ENCODE measurements at regions not wholly inside any gene's neighbourhood (a gene's known extent, or its start where the extent isn't known, plus 50 kb on each side); places are given as distances from the start of the nearest gene placed in this dataset.

DNA sequence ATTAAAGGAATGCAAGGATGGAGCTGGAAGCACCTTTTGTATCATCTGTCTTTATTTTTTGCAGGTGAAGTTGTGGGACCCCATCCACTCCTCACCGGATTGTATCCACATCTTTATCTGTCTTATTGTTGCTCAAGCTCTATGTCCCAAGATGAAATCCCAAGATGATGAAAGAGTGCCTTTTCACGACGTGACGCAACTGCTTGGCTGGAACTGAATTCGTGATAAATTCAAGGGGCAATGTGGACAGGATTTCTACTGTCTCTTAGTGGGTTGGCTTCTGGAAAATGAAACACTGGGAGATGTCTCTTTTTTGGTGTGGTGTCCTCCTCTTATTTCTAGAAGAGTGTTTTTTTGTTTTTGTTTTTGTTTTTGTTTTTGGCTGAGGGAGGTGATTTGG, 650.1 kb upstream of the TSPY4 start:
- Histone ChIP-seq H3K36me3 (no peaks in the 10 kb centered on the region), H3K27me3 (no peaks in the 10 kb centered on the region), H3K27ac (no peak overlapping the region), H3K4me3 (no peak overlapping the region), H3K4me1 (no peaks in the 10 kb centered on the region), H3K9me3 (no peaks in the 10 kb centered on the region)
- TF ChIP-seq CTCF (IDR thresholded peaks at IDR 0.05) (no peak), POLR2A (IDR thresholded peaks at IDR 0.05) (no peak), EP300 (IDR thresholded peaks at IDR 0.05) (peak in 1 of 2 donors; percentile 50)
- DNase-seq (ENCODE audit: low spot score in 2 of 2), result peak in 1 of 2 donors; percentile 18
- WGBS, 2 donors, result 76% methylated on average over 5 of the region's 5 CpGs; no CpG with 5 or more reads in 1 of the 2 donors

DNA sequence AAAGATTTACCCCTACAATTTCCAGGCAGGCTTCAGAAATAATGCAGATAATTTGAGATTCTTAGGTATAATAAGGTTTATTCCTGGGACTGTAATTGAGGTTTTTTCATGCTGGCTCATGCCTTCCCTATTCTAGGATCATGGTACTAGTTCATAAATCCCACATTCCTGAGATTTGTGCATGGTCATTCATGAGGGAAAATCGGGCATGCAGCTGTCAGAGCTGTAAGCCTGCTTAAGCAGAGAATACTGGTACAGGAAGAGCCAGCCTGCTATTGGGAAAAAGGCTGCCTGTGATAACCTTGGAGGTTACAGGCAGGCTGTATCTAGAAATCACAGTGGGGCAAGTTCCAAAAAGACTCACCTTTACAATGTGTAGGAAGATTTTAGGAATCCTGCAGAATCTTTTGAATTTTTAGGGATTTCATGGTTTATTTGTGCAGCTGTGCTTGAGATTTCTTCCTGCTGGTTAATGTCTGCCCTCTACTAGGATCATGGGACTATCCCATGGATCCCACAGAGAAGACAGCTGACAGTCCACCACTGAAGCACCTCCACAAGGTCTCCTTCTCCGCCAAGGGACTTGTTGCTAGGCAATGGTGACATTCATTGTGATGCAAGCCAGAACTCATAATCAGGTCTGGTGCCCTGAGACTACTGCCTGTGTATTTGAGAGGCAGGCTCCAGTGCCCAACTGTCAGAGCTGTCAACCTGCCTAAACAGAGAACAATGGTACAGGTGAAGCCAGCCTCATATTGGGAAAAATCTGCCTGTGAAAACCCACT, 646.2 kb upstream of the TSPY4 start:
- no peaks in the 10 kb centered on the region for H3K36me3 ChIP-seq
- no peaks in the 10 kb centered on the region for H3K9me3 ChIP-seq
- H3K27me3 ChIP-seq, result no peaks in the 10 kb centered on the region
- WGBS, 2 donors, result 57% methylated on average over 2 of the region's 2 CpGs; no CpG with 5 or more reads in 1 of the 2 donors
- H3K4me1 ChIP-seq, result no peaks in the 10 kb centered on the region
- no peak for TF ChIP-seq CTCF (IDR thresholded peaks at IDR 0.05)
- no peak for TF ChIP-seq EP300 (IDR thresholded peaks at IDR 0.05)
- no peak for TF ChIP-seq POLR2A (IDR thresholded peaks at IDR 0.05)
- no peak overlapping the region for H3K4me3 ChIP-seq
- H3K27ac ChIP-seq, result no peak overlapping the region
- DNase-seq (ENCODE audit: low spot score in 2 of 2), result no peak

GRCh38 chrY:8698571-8698970, 638.7 kb upstream of the TSPY4 start:
- H3K27me3 ChIP-seq, result no peaks in the 10 kb centered on the region
- no peaks in the 10 kb centered on the region for H3K36me3 ChIP-seq
- no peak for TF ChIP-seq EP300 (IDR thresholded peaks at IDR 0.05)
- no peak for TF ChIP-seq CTCF (IDR thresholded peaks at IDR 0.05)
- TF ChIP-seq POLR2A (IDR thresholded peaks at IDR 0.05), result no peak
- H3K4me1 ChIP-seq, result no peaks in the 10 kb centered on the region
- 63% methylated on average over 3 of the region's 3 CpGs; no CpG with 5 or more reads in 1 of the 2 donors for WGBS, 2 donors
- H3K27ac ChIP-seq, result no peak overlapping the region
- H3K4me3 ChIP-seq, result no peak overlapping the region
- no peaks in the 10 kb centered on the region for H3K9me3 ChIP-seq
- no peak for DNase-seq (ENCODE audit: low spot score in 2 of 2)

DNA sequence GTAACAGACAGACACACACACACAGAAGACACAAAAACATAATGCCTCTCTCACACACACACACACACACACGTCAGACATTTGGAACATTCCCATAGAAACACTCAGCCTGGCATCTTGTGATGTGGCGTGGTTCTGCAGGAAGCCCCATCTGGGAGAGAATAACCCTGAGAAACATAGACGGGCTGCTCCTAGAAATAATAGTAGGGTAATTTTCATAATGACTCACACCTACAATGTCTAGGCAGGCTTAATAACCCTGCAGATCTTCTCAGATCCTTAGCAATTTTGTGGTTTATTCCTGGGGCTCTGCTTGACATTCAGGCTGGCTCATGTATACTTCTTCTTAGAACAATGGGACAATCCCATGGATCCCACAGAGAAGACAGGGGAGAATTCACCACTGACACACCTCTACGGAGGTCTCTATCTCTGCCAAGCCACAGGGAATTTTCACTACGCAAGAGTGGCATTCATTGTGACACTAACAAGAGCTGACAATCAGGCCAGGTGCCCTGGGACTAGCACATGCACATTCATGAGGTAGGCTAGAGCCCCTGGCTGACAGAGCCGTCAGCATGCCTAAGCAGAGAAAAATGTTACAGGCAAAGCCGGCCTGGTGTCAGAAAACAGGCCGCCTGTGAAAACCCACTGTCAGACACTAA, 631.5 kb upstream of the TSPY4 start:
- H3K36me3 ChIP-seq, result no peaks in the 10 kb centered on the region
- 81% methylated on average over 4 of the region's 8 CpGs; no CpG with 5 or more reads in 1 of the 2 donors for WGBS, 2 donors
- no peak for DNase-seq (ENCODE audit: low spot score in 2 of 2)
- TF ChIP-seq CTCF (IDR thresholded peaks at IDR 0.05) (no peak), POLR2A (IDR thresholded peaks at IDR 0.05) (no peak), EP300 (IDR thresholded peaks at IDR 0.05) (no peak)
- H3K4me1 ChIP-seq, result no peaks in the 10 kb centered on the region
- no peaks in the 10 kb centered on the region for H3K27me3 ChIP-seq
- H3K27ac ChIP-seq, result no peak overlapping the region
- no peaks in the 10 kb centered on the region for H3K9me3 ChIP-seq
- no peak overlapping the region for H3K4me3 ChIP-seq

- no peaks in the 10 kb centered on the region for H3K9me3 ChIP-seq
- no peaks in the 10 kb centered on the region for H3K4me1 ChIP-seq
- H3K27ac ChIP-seq, result no peak overlapping the region
- H3K27me3 ChIP-seq, result no peaks in the 10 kb centered on the region
- TF ChIP-seq CTCF (IDR thresholded peaks at IDR 0.05), result no peak
- no peak for TF ChIP-seq EP300 (IDR thresholded peaks at IDR 0.05)
- TF ChIP-seq POLR2A (IDR thresholded peaks at IDR 0.05), result no peak
- DNase-seq (ENCODE audit: low spot score in 2 of 2), result no peak
- no peak overlapping the region for H3K4me3 ChIP-seq
- H3K36me3 ChIP-seq, result no peaks in the 10 kb centered on the region
- WGBS, 2 donors, result 57% methylated on average over 1 of the region's 1 CpG; no CpG with 5 or more reads in 1 of the 2 donors
These were observed 625.0 kb upstream of the TSPY4 start for GRCh38 chrY:8712296-8712695.

Data from tibial nerve (tissue), 4 donors.